ENCODE measurements at regions not wholly inside any gene's neighbourhood (a gene's known extent, or its start where the extent isn't known, plus 50 kb on each side); places are given as distances from the start of the nearest gene placed in this dataset.
A peak's percentile ranks its signal among the peaks of the same experiment; 100 is the strongest.

- Histone ChIP-seq H3K27ac (no peak overlapping the region), H3K27me3 (no peaks in the 10 kb centered on the region), H3K4me3 (no peak overlapping the region), H3K36me3 (no peaks in the 10 kb centered on the region), H3K9me3 (no peaks in the 10 kb centered on the region), H3K4me1 (no peaks in the 10 kb centered on the region)
- no peak for DNase-seq
- no peak for TF ChIP-seq CTCF (IDR thresholded peaks at IDR 0.05)
- no peak for ATAC-seq
- intact Hi-C loops (cut with DNase I): no loop called here
- 77 to 85% methylated on average over 1 of the region's 1 CpG for WGBS, 2 donors
Measured at GRCh38 chr7:13225068-13225467, 537.6 kb downstream of the ARL4A start.

GRCh38 chr7:13226385-13226784 lies 539.0 kb downstream of the ARL4A start:
- Histone ChIP-seq H3K27me3 (no peaks in the 10 kb centered on the region), H3K9me3 (no peaks in the 10 kb centered on the region), H3K27ac (no peak overlapping the region), H3K4me3 (no peak overlapping the region), H3K4me1 (no peaks in the 10 kb centered on the region), H3K36me3 (no peaks in the 10 kb centered on the region)
- TF ChIP-seq CTCF (IDR thresholded peaks at IDR 0.05): no peak
- ATAC-seq (no peak), DNase-seq (no peak)
- intact Hi-C loops (cut with DNase I): no loop called here
- WGBS, 2 donors: 80 to 86% methylated on average over 4 of the region's 4 CpGs

GRCh38 chr7:13231216-13231615 lies 543.8 kb downstream of the ARL4A start:
- WGBS, 2 donors: 89 to 96% methylated on average over 4 of the region's 4 CpGs
- Histone ChIP-seq H3K36me3 (no peaks in the 10 kb centered on the region), H3K27me3 (no peaks in the 10 kb centered on the region), H3K9me3 (no peaks in the 10 kb centered on the region), H3K4me1 (no peaks in the 10 kb centered on the region), H3K4me3 (no peak overlapping the region), H3K27ac (no peak overlapping the region)
- no peak for TF ChIP-seq CTCF (IDR thresholded peaks at IDR 0.05)
- intact Hi-C loops (cut with DNase I): no loop called here
- ATAC-seq (no peak), DNase-seq (no peak)

- no peak for ATAC-seq
- intact Hi-C loops (cut with DNase I): no loop called here
- Histone ChIP-seq H3K27me3 (no peaks in the 10 kb centered on the region), H3K36me3 (no peaks in the 10 kb centered on the region), H3K9me3 (no peaks in the 10 kb centered on the region), H3K4me3 (no peak overlapping the region), H3K4me1 (no peaks in the 10 kb centered on the region), H3K27ac (no peak overlapping the region)
- no peak for DNase-seq
- TF ChIP-seq CTCF (IDR thresholded peaks at IDR 0.05): no peak
- 60 to 62% methylated on average over 1 of the region's 1 CpG for WGBS, 2 donors
Measured at GRCh38 chr7:13235436-13235835, 548.0 kb downstream of the ARL4A start.

GRCh38 chr7:13236026-13236425 lies 548.6 kb downstream of the ARL4A start:
- WGBS, 2 donors: 24 to 46% methylated on average over 1 of the region's 1 CpG
- Histone ChIP-seq H3K27ac (no peak overlapping the region), H3K4me3 (no peak overlapping the region), H3K9me3 (no peaks in the 10 kb centered on the region), H3K36me3 (no peaks in the 10 kb centered on the region), H3K27me3 (no peaks in the 10 kb centered on the region), H3K4me1 (no peaks in the 10 kb centered on the region)
- intact Hi-C loops (cut with DNase I): no loop called here
- no peak for TF ChIP-seq CTCF (IDR thresholded peaks at IDR 0.05)
- ATAC-seq (peak in 4 of 8 donors; percentile 38 to 75 (median 48)), DNase-seq (no peak)

All from heart right ventricle (tissue), 16 donors.